B cell (primary cell): ENCODE measurements at regions not wholly inside any gene's neighbourhood (a gene's known extent, or its start where the extent isn't known, plus 50 kb on each side); places are given as distances from the start of the nearest gene placed in this dataset.

Source experiments
- ATAC-seq: fragments of 200-7000 bp; cut with Tn5 transposase; one replicate; pipeline ENCODE4 v1.10.0; 2021; ENCODE audit warnings: low read depth, mild to moderate bottlenecking, moderate number of reproducible peaks, moderate library complexity
- CTCF ChIA-PET: fragments of 350-600 bp; sonication (Branson Sonifier 250); formaldehyde crosslinking; loops from one replicate; lab custom pipeline; 2021; ENCODE audit warnings: antibody characterized with exemption, inconsistent platforms; lab: Charles Lee
- POLR2A ChIA-PET: fragments of 350-600 bp; sonication (Branson Sonifier 250); formaldehyde crosslinking; loops from one replicate; lab custom pipeline; 2021; ENCODE audit warnings: antibody characterized with exemption; lab: Charles Lee
- DNase-seq: peaks from one replicate; pipeline ENCODE4 v3.0.0; 2013
- H2AFZ ChIP-seq: 2 replicates; pipeline ENCODE4 v1.6.1; 2012; ENCODE audit warnings: mild to moderate bottlenecking, low read depth, low read length; ENCODE audit not compliant: insufficient read depth, poor library complexity, severe bottlenecking
- H3K27ac ChIP-seq, 2 donors: 1 replicate in 1 of 2; 2 replicates in 1 of 2; pipeline ENCODE4 v1.5.1; 2012 to 2013; ENCODE audit warnings: low read length in 2 of 2, mild to moderate bottlenecking in 2 of 2, moderate library complexity in 1 of 2
- H3K27me3 ChIP-seq, 4 experiments: fragments of 200-600 bp in 1 of 4; sonication (generic) in 1 of 4; replicated peaks in 1 of 4; 1 replicate in 2 of 4; 2 replicates in 2 of 4; pipeline versions ENCODE4 v1.6.1 to v1.7.0; 2013 to 2016; ENCODE audit warnings: low read length in 3 of 4, mild to moderate bottlenecking in 2 of 4, mixed read lengths in 1 of 4, moderate library complexity in 1 of 4; ENCODE audit not compliant: insufficient read depth in 4 of 4, control insufficient read depth in 3 of 4; ENCODE audit errors: control extremely low read depth in 1 of 4
- H3K36me3 ChIP-seq, 2 experiments: replicated peaks in 1 of 2; 1 replicate in 1 of 2; 2 replicates in 1 of 2; pipeline versions ENCODE4 v1.6.1 to v1.7.1; 2013; ENCODE audit warnings: low read length in 1 of 2; ENCODE audit not compliant: insufficient read depth in 2 of 2, control insufficient read depth in 1 of 2; ENCODE audit errors: control extremely low read depth in 1 of 2, extremely low read depth in 1 of 2
- H3K4me1 ChIP-seq, 2 donors: fragments of 200-600 bp in 1 of 2; sonication (generic) in 1 of 2; 1 replicate in 1 of 2; 2 replicates in 1 of 2; pipeline versions ENCODE4 v1.5.1 to v1.6.1; 2013 to 2017; ENCODE audit warnings: low read length in 2 of 2; ENCODE audit not compliant: control insufficient read depth in 2 of 2, insufficient read depth in 2 of 2
- H3K4me2 ChIP-seq: replicated peaks from 2 replicates; pipeline ENCODE3; 2012; ENCODE audit warnings: mild to moderate bottlenecking, low read depth, low read length; ENCODE audit not compliant: poor library complexity, severe bottlenecking
- H3K4me3 ChIP-seq, 5 experiments: fragments of 200-600 bp in 1 of 5; sonication (generic) in 1 of 5; 1 replicate in 3 of 5; 2 replicates in 2 of 5; pipeline versions ENCODE4 v1.5.1 to v1.7.0; 2011 to 2016; ENCODE audit warnings: low read length in 4 of 5, mild to moderate bottlenecking in 4 of 5, low read depth in 2 of 5, control low read depth in 1 of 5, moderate library complexity in 1 of 5; ENCODE audit not compliant: insufficient read depth in 1 of 5; ENCODE audit errors: control extremely low read depth in 1 of 5, extremely low read depth in 1 of 5
- H3K79me2 ChIP-seq: fragments of 200-600 bp; sonication (generic); one replicate; pipeline ENCODE4 v1.6.0; 2016; ENCODE audit warnings: low read length; ENCODE audit not compliant: control insufficient read depth, insufficient read depth
- H3K9ac ChIP-seq: fragments of 200-600 bp; sonication (generic); 2 replicates; pipeline ENCODE4 v1.6.1; 2017; ENCODE audit warnings: mild to moderate bottlenecking, low read length, moderate library complexity
- H3K9me3 ChIP-seq, 3 donors: one replicate each; pipeline versions ENCODE4 v1.6.1 to v1.7.1; 2013; ENCODE audit warnings: low read length in 2 of 3; ENCODE audit not compliant: control insufficient read depth in 2 of 3, insufficient read depth in 1 of 3; ENCODE audit errors: control extremely low read depth in 1 of 3
- H4K20me1 ChIP-seq: 2 replicates; pipeline ENCODE4 v1.6.0; 2012; ENCODE audit warnings: mild to moderate bottlenecking, low read length; ENCODE audit not compliant: insufficient read depth, control insufficient read depth, poor library complexity, severe bottlenecking
- H3K27ac Mint-ChIP-seq: one replicate; pipeline ENCODE4 v1.8.0; 2021; ENCODE audit warnings: mixed read lengths
- H3K27me3 Mint-ChIP-seq: one replicate; pipeline ENCODE4 v1.8.0; 2021; ENCODE audit warnings: mixed read lengths
- H3K4me1 Mint-ChIP-seq: one replicate; pipeline ENCODE4 v1.8.0; 2021; ENCODE audit warnings: mixed read lengths
- H3K4me3 Mint-ChIP-seq: one replicate; pipeline ENCODE4 v1.8.0; 2021; ENCODE audit warnings: mixed read lengths
- H3K9me3 Mint-ChIP-seq: one replicate; pipeline ENCODE4 v1.8.0; 2022; ENCODE audit warnings: mixed read lengths; ENCODE audit not compliant: insufficient read depth
- EZH2 ChIP-seq: IDR thresholded peaks from 2 replicates; pipeline ENCODE4 v1.6.1; 2012; ENCODE audit warnings: borderline replicate concordance, low read depth, mild to moderate bottlenecking, moderate library complexity, low read length; ENCODE audit not compliant: insufficient read depth, poor library complexity, severe bottlenecking
- WGBS: methylation state at CpG from one replicate; pipeline ENCODE4 v1.1.5; 2013; ENCODE audit warnings: missing lambda C conversion rate; ENCODE audit not compliant: insufficient coverage; 5-methylcytosine and 5-hydroxymethylcytosine counted together
- intact Hi-C: fragments of 100-400 bp; cut with micrococcal nuclease; formaldehyde crosslinking; loops from one replicate; pipeline ENCODE4 v1.10.0; 2022
- TF ChIP-seq, protein P1 (sequence below): fragments of 200-600 bp; IDR thresholded peaks from one replicate; pipeline ENCODE4 v1.8.0; 2022; ENCODE audit warnings: antibody characterized with exemption, mild to moderate bottlenecking

DNA sequence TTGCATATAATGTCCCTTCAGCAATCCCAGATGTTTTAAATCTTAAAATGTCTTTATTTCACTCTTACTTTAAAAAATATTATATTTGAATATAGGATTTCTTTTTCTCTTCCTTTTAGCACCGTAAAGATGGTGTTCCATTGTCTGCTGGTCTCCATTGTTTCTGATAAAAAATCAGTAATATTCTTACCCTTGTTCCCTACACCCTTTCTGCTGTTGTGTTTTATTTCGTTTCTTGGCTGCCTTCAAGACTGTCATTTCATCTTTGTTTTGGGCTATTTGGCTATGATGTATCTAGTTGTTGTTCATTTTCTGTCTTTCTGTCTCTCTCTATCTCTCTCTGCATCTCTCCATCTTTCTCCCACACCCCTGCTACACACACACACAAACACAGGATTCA lies 197.9 kb downstream of the IRX2 start:
- no peak for ATAC-seq
- H3K4me1 Mint-ChIP-seq = no peaks in the 10 kb centered on the region

DNA sequence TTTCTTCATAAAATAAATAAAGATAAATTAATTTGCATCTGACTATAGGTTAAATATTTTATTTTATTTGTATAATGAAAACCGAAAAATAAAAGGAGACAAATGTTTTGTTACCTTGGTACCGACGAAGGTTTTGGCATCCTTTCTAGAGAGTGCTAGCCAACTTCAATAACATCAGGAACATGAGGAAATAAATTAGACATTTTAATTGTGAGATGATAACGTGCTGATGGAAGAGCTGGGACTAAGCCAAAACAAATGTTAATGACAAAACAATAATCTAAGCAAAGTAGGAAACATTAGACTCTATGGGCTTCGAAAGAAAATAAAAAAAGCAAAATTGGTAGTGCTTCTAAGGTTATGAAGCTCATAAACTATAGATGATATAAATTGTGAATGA lies 201.0 kb downstream of the IRX2 start:
- Histone ChIP-seq H3K79me2 (no peaks in the 10 kb centered on the region), H3K4me1 (no peaks in the 10 kb centered on the region), H2AFZ (no peak overlapping the region), H3K27me3 (no peaks in the 10 kb centered on the region), H3K4me2 (no peak overlapping the region), H4K20me1 (no peaks in the 10 kb centered on the region), H3K36me3 (no peaks in the 10 kb centered on the region), H3K9me3 (peaks cover 0 to 17% (median 7%) of the 10 kb centered on the region in 3 donors), H3K9ac (no peak overlapping the region), H3K27ac (no peak overlapping the region), H3K4me3 (no peak overlapping the region)
- H3K27ac Mint-ChIP-seq = no peak overlapping the region
- WGBS = no CpG with 5 or more reads among the region's 5 CpGs
- TF ChIP-seq, protein P1, sequence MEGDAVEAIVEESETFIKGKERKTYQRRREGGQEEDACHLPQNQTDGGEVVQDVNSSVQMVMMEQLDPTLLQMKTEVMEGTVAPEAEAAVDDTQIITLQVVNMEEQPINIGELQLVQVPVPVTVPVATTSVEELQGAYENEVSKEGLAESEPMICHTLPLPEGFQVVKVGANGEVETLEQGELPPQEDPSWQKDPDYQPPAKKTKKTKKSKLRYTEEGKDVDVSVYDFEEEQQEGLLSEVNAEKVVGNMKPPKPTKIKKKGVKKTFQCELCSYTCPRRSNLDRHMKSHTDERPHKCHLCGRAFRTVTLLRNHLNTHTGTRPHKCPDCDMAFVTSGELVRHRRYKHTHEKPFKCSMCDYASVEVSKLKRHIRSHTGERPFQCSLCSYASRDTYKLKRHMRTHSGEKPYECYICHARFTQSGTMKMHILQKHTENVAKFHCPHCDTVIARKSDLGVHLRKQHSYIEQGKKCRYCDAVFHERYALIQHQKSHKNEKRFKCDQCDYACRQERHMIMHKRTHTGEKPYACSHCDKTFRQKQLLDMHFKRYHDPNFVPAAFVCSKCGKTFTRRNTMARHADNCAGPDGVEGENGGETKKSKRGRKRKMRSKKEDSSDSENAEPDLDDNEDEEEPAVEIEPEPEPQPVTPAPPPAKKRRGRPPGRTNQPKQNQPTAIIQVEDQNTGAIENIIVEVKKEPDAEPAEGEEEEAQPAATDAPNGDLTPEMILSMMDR = no peak
- TF ChIP-seq EZH2 = no peak
- no peak overlapping the region for H3K4me3 Mint-ChIP-seq
- POLR2A ChIA-PET = no interaction called here
- intact Hi-C loops = no loop called here
- peaks cover 9% of the 10 kb centered on the region for H3K9me3 Mint-ChIP-seq
- ATAC-seq (no peak), DNase-seq (no peak)
- H3K4me1 Mint-ChIP-seq = no peaks in the 10 kb centered on the region
- H3K27me3 Mint-ChIP-seq = no peaks in the 10 kb centered on the region
- CTCF ChIA-PET = no interaction called here

More for the DNA sequence above, 197.9 kb downstream of the IRX2 start:
- no peaks in the 10 kb centered on the region for H4K20me1 ChIP-seq
- H3K79me2 ChIP-seq = no peaks in the 10 kb centered on the region
- H3K4me1 ChIP-seq = no peaks in the 10 kb centered on the region
- H2AFZ ChIP-seq = no peak overlapping the region
- no peaks in the 10 kb centered on the region for H3K36me3 ChIP-seq
- H3K4me3 Mint-ChIP-seq = no peak overlapping the region
- H3K27me3 Mint-ChIP-seq = no peaks in the 10 kb centered on the region
- ChIA-PET POLR2A (no interaction called here), CTCF (no interaction called here)
- H3K9me3 Mint-ChIP-seq = peaks cover 9% of the 10 kb centered on the region
- intact Hi-C loops = no loop called here
- H3K27ac ChIP-seq = no peak overlapping the region
- no peaks in the 10 kb centered on the region for H3K27me3 ChIP-seq
- H3K9ac ChIP-seq = no peak overlapping the region
- WGBS = no CpG with 5 or more reads among the region's 2 CpGs
- TF ChIP-seq, protein P1 = no peak
- no peak for TF ChIP-seq EZH2
- H3K9me3 ChIP-seq = peaks cover 0 to 28% (median 7%) of the 10 kb centered on the region in 3 donors
- H3K4me2 ChIP-seq = no peak overlapping the region
- H3K27ac Mint-ChIP-seq = no peak overlapping the region
- no peak for DNase-seq
- H3K4me3 ChIP-seq = no peak overlapping the region
